Neutrophil (primary cell): ENCODE measurements at regions not wholly inside any gene's neighbourhood (a gene's known extent, or its start where the extent isn't known, plus 50 kb on each side); places are given as distances from the start of the nearest gene placed in this dataset.

Experiments
- H3K27ac ChIP-seq: fragments of 200-600 bp; sonication (generic); 2 replicates; pipeline ENCODE4 v1.5.1; 2016; ENCODE audit warnings: mild to moderate bottlenecking, moderate library complexity
- H3K27me3 ChIP-seq: fragments of 200-600 bp; sonication (generic); 2 replicates; pipeline ENCODE4 v1.6.0; 2016; ENCODE audit warnings: mild to moderate bottlenecking
- H3K36me3 ChIP-seq: fragments of 200-600 bp; sonication (generic); 2 replicates; pipeline ENCODE4 v1.5.1; 2017
- H3K4me1 ChIP-seq, 2 experiments: fragments of 200-600 bp in 1 of 2; sonication (generic) in 1 of 2; 1 replicate in 1 of 2; 2 replicates in 1 of 2; pipeline versions ENCODE4 v1.5.1 to v1.6.1; 2013 to 2016; ENCODE audit warnings: low read depth in 1 of 2, low read length in 1 of 2, mild to moderate bottlenecking in 1 of 2, moderate library complexity in 1 of 2; ENCODE audit not compliant: control insufficient read depth in 1 of 2, insufficient read depth in 1 of 2
- H3K4me3 ChIP-seq, 2 experiments: fragments of 200-600 bp in 1 of 2; sonication (generic) in 1 of 2; 1 replicate in 1 of 2; 2 replicates in 1 of 2; pipeline ENCODE4 v1.5.1; 2013 to 2016; ENCODE audit warnings: low read depth in 1 of 2, low read length in 1 of 2, mild to moderate bottlenecking in 1 of 2, moderate library complexity in 1 of 2
- H3K9me3 ChIP-seq: fragments of 200-600 bp; sonication (generic); 2 replicates; pipeline ENCODE4 v1.5.1; 2016
- CTCF ChIP-seq: fragments of 200-600 bp; sonication (generic); IDR thresholded peaks from 2 replicates; pipeline ENCODE4 v1.5.1; 2016; ENCODE audit warnings: antibody characterized with exemption

GRCh38 chr3:113051787-113052186 is 61.0 kb downstream of the GTPBP8 start:
- no peak for TF ChIP-seq CTCF
- Histone ChIP-seq H3K27me3 (no peaks in the 10 kb centered on the region), H3K4me1 (peaks cover 17 to 23% of the 10 kb centered on the region in 2 experiments), H3K36me3 (no peaks in the 10 kb centered on the region), H3K4me3 (no peak overlapping the region), H3K9me3 (no peaks in the 10 kb centered on the region), H3K27ac (no peak overlapping the region)

- no peaks in the 10 kb centered on the region for H3K27me3 ChIP-seq
- H3K36me3 ChIP-seq = no peaks in the 10 kb centered on the region
- no peak overlapping the region for H3K27ac ChIP-seq
- H3K4me1 ChIP-seq = peaks cover 17 to 23% of the 10 kb centered on the region in 2 experiments
- no peak for TF ChIP-seq CTCF
- no peaks in the 10 kb centered on the region for H3K9me3 ChIP-seq
- no peak overlapping the region for H3K4me3 ChIP-seq
Observed at GRCh38 chr3:113053169-113053568, 62.4 kb downstream of the GTPBP8 start.

- no peak for TF ChIP-seq CTCF
Observed at GRCh38 chr3:113054552-113054951, 63.8 kb downstream of the GTPBP8 start.

GRCh38 chr3:113055201-113055600 is 64.4 kb downstream of the GTPBP8 start:
- Histone ChIP-seq H3K4me3 (no peak overlapping the region), H3K27ac (peak overlapping the region; percentile 45), H3K9me3 (no peaks in the 10 kb centered on the region), H3K36me3 (no peaks in the 10 kb centered on the region), H3K4me1 (peaks cover 17 to 23% of the 10 kb centered on the region in 2 experiments), H3K27me3 (no peaks in the 10 kb centered on the region)
- no peak for TF ChIP-seq CTCF

More at GRCh38 chr3:113054552-113054951, 63.8 kb downstream of the GTPBP8 start:
- Histone ChIP-seq H3K27ac (peak overlapping the region; percentile 45), H3K36me3 (no peaks in the 10 kb centered on the region), H3K27me3 (no peaks in the 10 kb centered on the region), H3K4me1 (peaks cover 17 to 23% of the 10 kb centered on the region in 2 experiments), H3K4me3 (no peak overlapping the region), H3K9me3 (no peaks in the 10 kb centered on the region)

GRCh38 chr3:113055961-113056360 is 65.2 kb downstream of the GTPBP8 start:
- H3K27ac ChIP-seq = no peak overlapping the region
- H3K4me1 ChIP-seq = peaks cover 17 to 22% of the 10 kb centered on the region in 2 experiments
- TF ChIP-seq CTCF = no peak
- no peak overlapping the region for H3K4me3 ChIP-seq
- H3K36me3 ChIP-seq = no peaks in the 10 kb centered on the region
- no peaks in the 10 kb centered on the region for H3K9me3 ChIP-seq
- H3K27me3 ChIP-seq = no peaks in the 10 kb centered on the region

GRCh38 chr3:113057117-113057516 is 66.3 kb downstream of the GTPBP8 start:
- peaks cover 17% of the 10 kb centered on the region in 2 experiments for H3K4me1 ChIP-seq
- H3K9me3 ChIP-seq = no peaks in the 10 kb centered on the region
- no peak overlapping the region for H3K4me3 ChIP-seq
- TF ChIP-seq CTCF = no peak
- H3K27ac ChIP-seq = no peak overlapping the region
- H3K36me3 ChIP-seq = no peaks in the 10 kb centered on the region
- no peaks in the 10 kb centered on the region for H3K27me3 ChIP-seq
